Transverse colon (tissue), 4 donors: ENCODE measurements at regions not wholly inside any gene's neighbourhood (a gene's known extent, or its start where the extent isn't known, plus 50 kb on each side); places are given as distances from the start of the nearest gene placed in this dataset.

Experiments
- DNase-seq: peaks from one replicate; pipeline ENCODE4 v3.0.0-alpha.2; 2019
- H3K27ac ChIP-seq, 4 donors: fragments of 200-600 bp; sonication (generic); 2 replicates each; pipeline ENCODE4 v1.5.1; 2016 to 2018; ENCODE audit warnings: inconsistent platforms in 4 of 4
- H3K27me3 ChIP-seq: fragments of 200-600 bp; sonication (generic); 2 replicates; pipeline ENCODE4 v1.5.1; 2017; ENCODE audit warnings: inconsistent platforms
- H3K36me3 ChIP-seq, 4 donors: fragments of 200-600 bp; sonication (generic); 2 replicates each; pipeline ENCODE4 v1.5.1; 2017 to 2019; ENCODE audit warnings: inconsistent platforms in 4 of 4
- H3K4me1 ChIP-seq, 4 donors: fragments of 200-600 bp; sonication (generic); 2 replicates each; pipeline ENCODE4 v1.5.1; 2017 to 2020; ENCODE audit warnings: inconsistent platforms in 4 of 4
- H3K4me3 ChIP-seq, 4 donors: fragments of 200-600 bp; sonication (generic); 1 replicate in 1 of 4; 2 replicates in 3 of 4; pipeline versions ENCODE4 v1.5.1 to v1.6.1; 2017 to 2019; ENCODE audit warnings: inconsistent platforms in 4 of 4
- H3K9me3 ChIP-seq, 2 donors: fragments of 200-600 bp; sonication (generic); 2 replicates each; pipeline ENCODE4 v1.5.1; 2017 to 2019; ENCODE audit warnings: inconsistent platforms in 2 of 2
- EP300 ChIP-seq: sonication (generic); formaldehyde crosslinking; IDR thresholded peaks from one replicate; pipeline ENCODE4 v1.6.1; 2017; ENCODE audit warnings: antibody characterized with exemption, low read depth
- POLR2A ChIP-seq: fragments of 450-650 bp; IDR thresholded peaks from one replicate; pipeline ENCODE4 v1.6.1; 2016; ENCODE audit warnings: antibody characterized with exemption, mild to moderate bottlenecking, moderate library complexity
- POLR2AphosphoS5 ChIP-seq, 3 donors: sonication (generic); formaldehyde crosslinking; IDR thresholded peaks; one replicate each; pipeline ENCODE4 v1.6.1; 2016; ENCODE audit warnings: antibody characterized with exemption in 3 of 3
- WGBS, 2 donors: methylation state at CpG; one replicate each; pipeline ENCODE4 v1.1.5; 2018; ENCODE audit warnings: low coverage in 1 of 2; 5-methylcytosine and 5-hydroxymethylcytosine counted together
- in situ Hi-C, 4 donors: fragments of 200-750 bp; cut with MboI; loops; one replicate each; pipeline versions ENCODE4 v1.15.0 to v1.15.1; 2017; ENCODE audit warnings: low sequenced_read_pairs in 3 of 4, low pct_ligation_motif_present in 1 of 4, low pct_unique_long_range_greater_than_20kb in 1 of 4
- intact Hi-C: fragments of 100-400 bp; cut with DNase I; formaldehyde crosslinking; loops from one replicate; pipeline ENCODE4 v1.15.1; 2023; ENCODE audit warnings: low total_unique reads
- TF ChIP-seq, protein P1 (sequence below), 5 experiments: fragments of 200-600 bp in 3 of 5; fragments of 450-650 bp in 2 of 5; sonication (generic) in 3 of 5; IDR thresholded peaks; 1 replicate in 2 of 5; 2 replicates in 3 of 5; pipeline ENCODE4 v1.5.1; 2016 to 2017; ENCODE audit warnings: antibody characterized with exemption in 5 of 5, inconsistent platforms in 3 of 5, mild to moderate bottlenecking in 2 of 5, moderate library complexity in 1 of 5

- Histone ChIP-seq H3K36me3 (no peaks in the 10 kb centered on the region), H3K27me3 (no peaks in the 10 kb centered on the region), H3K27ac (no peak overlapping the region), H3K4me3 (no peak overlapping the region), H3K4me1 (no peaks in the 10 kb centered on the region), H3K9me3 (no peaks in the 10 kb centered on the region)
- in situ Hi-C loops (no loop called here), intact Hi-C loops (loop anchor here (2.0 kb wide), 1 partner anchor 64 kb away; no protein-coding TSS in a partner anchor)
- TF ChIP-seq EP300: no peak
- TF ChIP-seq POLR2A: no peak
- TF ChIP-seq POLR2AphosphoS5 (IDR thresholded peaks at IDR 0.05): no peak
- TF ChIP-seq, protein P1, sequence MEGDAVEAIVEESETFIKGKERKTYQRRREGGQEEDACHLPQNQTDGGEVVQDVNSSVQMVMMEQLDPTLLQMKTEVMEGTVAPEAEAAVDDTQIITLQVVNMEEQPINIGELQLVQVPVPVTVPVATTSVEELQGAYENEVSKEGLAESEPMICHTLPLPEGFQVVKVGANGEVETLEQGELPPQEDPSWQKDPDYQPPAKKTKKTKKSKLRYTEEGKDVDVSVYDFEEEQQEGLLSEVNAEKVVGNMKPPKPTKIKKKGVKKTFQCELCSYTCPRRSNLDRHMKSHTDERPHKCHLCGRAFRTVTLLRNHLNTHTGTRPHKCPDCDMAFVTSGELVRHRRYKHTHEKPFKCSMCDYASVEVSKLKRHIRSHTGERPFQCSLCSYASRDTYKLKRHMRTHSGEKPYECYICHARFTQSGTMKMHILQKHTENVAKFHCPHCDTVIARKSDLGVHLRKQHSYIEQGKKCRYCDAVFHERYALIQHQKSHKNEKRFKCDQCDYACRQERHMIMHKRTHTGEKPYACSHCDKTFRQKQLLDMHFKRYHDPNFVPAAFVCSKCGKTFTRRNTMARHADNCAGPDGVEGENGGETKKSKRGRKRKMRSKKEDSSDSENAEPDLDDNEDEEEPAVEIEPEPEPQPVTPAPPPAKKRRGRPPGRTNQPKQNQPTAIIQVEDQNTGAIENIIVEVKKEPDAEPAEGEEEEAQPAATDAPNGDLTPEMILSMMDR (IDR thresholded peaks at IDR 0.05): no peak
- DNase-seq: no peak
- 73 to 77% methylated on average over 3 of the region's 3 CpGs for WGBS, 2 donors
Observed at GRCh38 chr9:118624608-118625007, 744.6 kb downstream of the BRINP1 start.

GRCh38 chr9:118630079-118630478, 739.2 kb downstream of the BRINP1 start:
- intact Hi-C loops (no loop called here), in situ Hi-C loops (no loop called here)
- Histone ChIP-seq H3K4me3 (no peak overlapping the region), H3K27ac (no peak overlapping the region), H3K4me1 (no peaks in the 10 kb centered on the region), H3K36me3 (no peaks in the 10 kb centered on the region), H3K27me3 (no peaks in the 10 kb centered on the region), H3K9me3 (no peaks in the 10 kb centered on the region)
- WGBS, 2 donors: 42 to 51% methylated on average over 2 of the region's 2 CpGs
- no peak for TF ChIP-seq EP300
- DNase-seq: no peak

GRCh38 chr9:118630931-118631595, 738.2 kb downstream of the BRINP1 start:
- intact Hi-C loops: no loop called here
- Histone ChIP-seq H3K27me3 (no peaks in the 10 kb centered on the region), H3K4me1 (no peaks in the 10 kb centered on the region), H3K27ac (no peak overlapping the region), H3K4me3 (no peak overlapping the region), H3K36me3 (no peaks in the 10 kb centered on the region), H3K9me3 (no peaks in the 10 kb centered on the region)
- no peak for TF ChIP-seq POLR2A
- WGBS, 2 donors: 66 to 87% methylated on average over 2 of the region's 2 CpGs
- DNase-seq: no peak
- in situ Hi-C loops: no loop called here

- Histone ChIP-seq H3K27ac (no peak overlapping the region), H3K27me3 (no peaks in the 10 kb centered on the region), H3K4me3 (no peak overlapping the region), H3K36me3 (no peaks in the 10 kb centered on the region), H3K9me3 (no peaks in the 10 kb centered on the region), H3K4me1 (no peaks in the 10 kb centered on the region)
- TF ChIP-seq EP300: no peak
- TF ChIP-seq, protein P1 (IDR thresholded peaks at IDR 0.05): no peak
- TF ChIP-seq POLR2AphosphoS5 (IDR thresholded peaks at IDR 0.05): no peak
- TF ChIP-seq POLR2A: no peak
- in situ Hi-C loops: no loop called here
- no peak for DNase-seq
- intact Hi-C loops: no loop called here
- WGBS, 2 donors: 67 to 81% methylated on average over 4 of the region's 4 CpGs
Observed at GRCh38 chr9:118631956-118632355, 737.3 kb downstream of the BRINP1 start.

- H3K4me3 ChIP-seq: no peak overlapping the region
- WGBS, 2 donors: 54 to 64% methylated on average over 3 of the region's 3 CpGs
- no peaks in the 10 kb centered on the region for H3K9me3 ChIP-seq
- intact Hi-C loops: no loop called here
- no peaks in the 10 kb centered on the region for H3K27me3 ChIP-seq
- no peak for DNase-seq
- TF ChIP-seq POLR2A (no peak), EP300 (no peak)
- no peak overlapping the region for H3K27ac ChIP-seq
- H3K36me3 ChIP-seq: no peaks in the 10 kb centered on the region
- in situ Hi-C loops: no loop called here
- H3K4me1 ChIP-seq: no peaks in the 10 kb centered on the region
Observed at GRCh38 chr9:118635416-118635815, 733.8 kb downstream of the BRINP1 start.

- no peaks in the 10 kb centered on the region for H3K36me3 ChIP-seq
- TF ChIP-seq, protein P1 (IDR thresholded peaks at IDR 0.05): no peak
- TF ChIP-seq EP300: no peak
- TF ChIP-seq POLR2A: no peak
- TF ChIP-seq POLR2AphosphoS5 (IDR thresholded peaks at IDR 0.05): no peak
- H3K4me3 ChIP-seq: no peak overlapping the region
- no peaks in the 10 kb centered on the region for H3K27me3 ChIP-seq
- intact Hi-C loops: no loop called here
- H3K27ac ChIP-seq: no peak overlapping the region
- in situ Hi-C loops: no loop called here
- H3K4me1 ChIP-seq: no peaks in the 10 kb centered on the region
- WGBS, 2 donors: 87 to 89% methylated on average over 2 of the region's 2 CpGs
- no peak for DNase-seq
- no peaks in the 10 kb centered on the region for H3K9me3 ChIP-seq
Observed at GRCh38 chr9:118637681-118638080, 731.6 kb downstream of the BRINP1 start.
